GM04504 (cell line): ENCODE measurements at regions not wholly inside any gene's neighbourhood (a gene's known extent, or its start where the extent isn't known, plus 50 kb on each side); places are given as distances from the start of the nearest gene placed in this dataset.
"Not testable (repeated sequence)": the region's sequence is repeated elsewhere in the genome, so short reads cannot be mapped to it uniquely, and the experiment has no call there.

Experiments
- DNase-seq: peaks from one replicate; pipeline ENCODE4 v3.0.0-alpha.2; 2012; ENCODE audit warnings: low read depth

DNA sequence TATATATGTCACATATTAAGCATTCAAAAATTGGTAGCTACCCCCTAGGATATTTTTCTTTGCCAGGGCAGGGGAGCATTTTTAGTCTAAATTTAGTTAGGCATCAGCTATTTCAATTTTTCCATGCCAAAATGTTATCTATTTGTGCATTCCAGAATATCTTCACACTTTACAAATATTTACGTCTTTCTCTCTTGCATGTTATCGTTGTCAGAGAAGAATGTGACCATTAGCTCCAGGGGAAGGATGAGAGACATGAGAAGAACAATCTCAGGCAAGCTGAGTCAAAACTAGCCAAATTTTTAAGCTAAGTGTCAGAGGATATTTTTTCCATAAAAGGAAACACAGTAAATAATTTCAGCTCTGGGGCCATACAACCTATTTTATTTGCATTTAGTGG, 885.0 kb upstream of the EPHA5 start:
- DNase-seq: no peak

DNA sequence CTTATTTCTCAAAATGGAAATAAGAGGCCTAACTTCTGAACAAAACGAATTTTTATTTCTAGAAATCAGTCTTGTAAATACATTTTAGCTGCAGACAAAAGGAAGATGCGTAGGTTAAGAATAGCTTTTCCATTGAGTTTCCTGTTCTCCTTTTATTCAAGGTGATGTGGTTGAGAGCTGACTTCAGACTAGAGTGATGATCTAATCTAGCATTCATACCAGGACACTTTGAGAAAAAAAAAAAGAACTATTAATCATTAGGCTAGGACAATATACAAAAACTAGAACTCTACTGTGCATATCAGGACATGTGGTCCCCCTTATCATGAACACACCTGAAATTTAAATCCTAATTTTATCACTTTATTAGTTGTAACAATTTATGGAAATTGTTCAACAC, 884.5 kb upstream of the EPHA5 start:
- DNase-seq: no peak

DNA sequence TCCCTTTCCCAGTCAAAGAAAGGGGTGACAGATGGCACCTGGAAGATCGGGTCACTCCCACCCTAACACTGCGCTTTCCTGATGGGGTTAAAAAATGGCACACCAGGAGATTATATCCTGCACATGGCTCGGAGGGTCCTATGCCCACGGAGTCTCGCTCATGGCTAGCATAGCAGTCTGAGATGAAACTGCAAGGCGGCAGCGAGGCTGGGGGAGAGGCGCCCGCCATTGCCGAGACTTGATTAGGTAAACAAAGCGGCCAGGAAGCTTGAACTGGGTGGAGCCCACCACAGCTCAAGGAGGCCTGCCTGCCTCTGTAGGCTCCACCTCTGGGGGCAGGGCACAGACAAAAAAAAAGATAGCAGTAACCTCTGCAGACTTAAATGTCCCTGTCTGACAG, 875.0 kb upstream of the EPHA5 start:
- not testable (repeated sequence) for DNase-seq

DNA sequence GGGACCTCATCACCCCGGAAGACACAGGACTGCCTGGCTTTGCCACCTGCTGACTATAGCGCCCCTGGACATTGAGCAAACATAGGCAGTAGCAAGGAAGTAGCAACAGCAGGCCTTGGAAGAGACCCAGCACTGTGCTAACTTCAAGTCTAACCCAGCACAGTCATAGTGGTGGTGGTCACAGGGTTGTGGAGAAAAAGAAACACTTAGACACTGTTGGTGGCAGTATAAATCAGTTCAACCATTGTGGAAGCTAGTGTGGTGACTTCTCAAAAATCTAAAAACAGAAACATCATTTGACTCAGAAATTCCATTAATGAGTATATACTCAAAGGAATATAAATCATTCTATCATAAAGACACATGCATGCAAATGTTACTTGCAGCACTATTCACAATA, 874.0 kb upstream of the EPHA5 start:
- DNase-seq: no peak

DNA sequence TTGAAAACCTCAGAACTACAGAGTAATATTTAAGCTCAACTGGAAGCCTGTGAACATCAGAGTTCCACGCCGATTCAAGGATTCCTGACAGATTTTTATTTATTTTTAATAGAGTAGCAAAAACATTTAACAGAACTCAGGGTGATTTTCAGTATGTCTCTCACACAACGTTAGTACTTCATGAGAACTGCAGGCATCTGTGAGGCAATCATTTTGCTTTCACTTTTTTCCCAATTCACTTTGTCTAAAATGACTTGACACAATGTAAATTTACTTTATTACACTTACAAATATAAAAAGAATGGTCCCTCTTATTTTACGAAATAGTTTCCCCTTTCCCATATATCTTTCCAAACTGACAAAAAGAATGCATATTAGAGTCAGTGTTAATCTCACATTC, 869.5 kb upstream of the EPHA5 start:
- no peak for DNase-seq

DNA sequence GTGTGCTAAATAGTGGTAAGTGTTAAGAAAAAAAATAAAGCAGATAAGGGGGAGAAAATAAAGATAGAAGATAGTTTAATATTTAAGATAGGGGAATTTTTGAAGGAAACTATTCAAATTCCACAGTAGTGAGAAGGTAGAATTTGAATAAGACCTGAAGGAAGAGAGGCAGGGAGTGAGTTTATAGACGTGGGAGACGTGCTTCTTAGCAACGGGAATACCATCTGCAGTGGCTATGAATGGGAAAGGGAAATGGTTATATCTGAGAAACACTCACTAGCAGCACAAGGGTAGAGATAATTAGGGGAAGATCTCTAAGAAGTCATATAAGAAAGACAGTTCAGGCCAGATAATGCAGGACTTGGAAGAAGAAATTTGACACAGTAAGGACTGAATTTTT, 854.5 kb upstream of the EPHA5 start:
- DNase-seq: no peak

DNA sequence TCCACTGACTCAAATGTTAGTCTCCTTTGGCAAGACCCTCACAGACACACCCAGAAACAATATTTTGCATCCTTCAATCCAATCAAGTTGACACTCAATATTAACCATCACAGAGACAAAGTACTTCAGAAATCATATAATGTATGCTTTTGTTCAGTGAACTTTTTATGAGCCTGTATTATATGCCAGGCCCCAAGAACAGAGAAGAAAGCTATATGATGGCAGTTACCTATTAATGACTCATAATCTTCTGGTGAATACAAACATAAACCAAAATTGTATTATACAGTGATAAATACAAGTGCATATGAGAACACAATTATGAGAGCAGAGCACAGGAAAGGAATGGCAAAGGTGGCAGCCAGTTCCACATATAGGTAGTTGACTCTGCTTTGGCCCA, 852.0 kb upstream of the EPHA5 start:
- DNase-seq: no peak

DNA sequence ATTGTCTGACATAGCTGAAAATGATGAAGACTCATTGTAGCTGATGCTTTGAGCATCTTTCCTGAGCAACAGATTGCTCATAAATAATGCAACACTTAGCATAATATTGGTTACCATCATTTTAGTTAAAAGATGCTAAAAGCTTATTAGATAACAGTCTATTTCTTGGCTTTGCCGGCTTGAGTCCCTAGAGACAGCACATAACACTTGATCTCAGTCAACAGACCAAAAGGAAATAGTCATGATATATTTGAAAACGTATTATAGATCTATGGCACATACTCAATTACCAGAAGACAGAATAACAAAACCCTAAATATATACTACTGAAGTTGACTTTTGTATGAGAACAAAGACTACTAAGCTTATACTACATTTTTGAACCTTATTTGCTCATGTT, 846.7 kb upstream of the EPHA5 start:
- no peak for DNase-seq

DNA sequence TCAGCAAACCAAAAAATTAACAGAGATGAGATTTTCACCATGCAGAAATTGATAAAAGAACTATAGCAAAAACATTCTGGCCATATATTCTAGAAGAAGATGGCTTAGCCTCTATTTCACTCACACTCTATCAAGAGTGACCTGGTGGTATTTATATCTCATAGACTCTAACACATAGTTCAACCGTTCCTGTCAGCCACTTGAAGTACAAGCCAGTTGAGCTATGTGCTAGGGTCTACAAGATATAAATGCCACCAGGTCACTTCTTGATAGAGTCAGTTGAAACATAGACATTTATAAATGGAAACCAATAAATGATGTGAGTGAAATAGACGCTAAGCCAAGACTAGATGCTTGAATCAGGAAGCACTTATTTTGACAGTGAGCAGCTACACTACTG, 836.7 kb upstream of the EPHA5 start:
- DNase-seq: no peak

DNA sequence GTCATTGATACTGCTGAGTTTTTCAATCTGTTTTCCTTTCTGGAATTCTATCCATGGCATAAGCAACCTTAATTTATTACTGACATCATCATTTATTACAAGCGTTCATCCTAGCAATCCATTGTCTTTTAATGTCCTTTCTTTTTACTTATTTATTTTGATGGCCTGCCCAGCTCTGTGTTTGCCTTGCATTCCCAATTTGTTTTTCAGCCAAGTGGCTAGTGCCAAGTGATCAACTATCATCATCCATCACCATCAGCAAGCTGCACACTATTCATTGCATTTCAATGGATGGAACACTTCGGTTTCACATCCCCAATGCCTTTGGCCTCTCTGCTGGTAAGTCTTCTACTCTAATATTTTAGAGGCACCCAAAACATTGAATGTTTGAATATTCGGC, 831.7 kb upstream of the EPHA5 start:
- DNase-seq: no peak

DNA sequence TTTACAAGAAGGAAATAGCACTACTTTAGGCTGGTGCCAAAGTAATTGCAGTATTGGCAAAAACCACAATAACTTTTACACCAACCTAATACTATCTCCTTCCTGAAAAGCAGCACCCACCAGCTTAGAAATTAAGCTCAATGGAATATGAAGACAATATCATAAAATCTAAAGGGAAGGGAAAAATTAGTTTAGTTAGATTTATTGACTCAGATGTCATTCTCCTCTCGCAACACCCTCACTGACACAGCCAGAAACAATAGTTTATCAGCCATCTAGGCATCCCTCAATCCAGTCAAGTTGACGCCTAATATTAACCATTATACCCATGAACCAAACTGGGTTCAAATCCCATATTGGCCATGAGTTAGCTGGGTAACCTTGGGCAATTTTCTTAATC, 820.4 kb upstream of the EPHA5 start:
- no peak for DNase-seq

DNA sequence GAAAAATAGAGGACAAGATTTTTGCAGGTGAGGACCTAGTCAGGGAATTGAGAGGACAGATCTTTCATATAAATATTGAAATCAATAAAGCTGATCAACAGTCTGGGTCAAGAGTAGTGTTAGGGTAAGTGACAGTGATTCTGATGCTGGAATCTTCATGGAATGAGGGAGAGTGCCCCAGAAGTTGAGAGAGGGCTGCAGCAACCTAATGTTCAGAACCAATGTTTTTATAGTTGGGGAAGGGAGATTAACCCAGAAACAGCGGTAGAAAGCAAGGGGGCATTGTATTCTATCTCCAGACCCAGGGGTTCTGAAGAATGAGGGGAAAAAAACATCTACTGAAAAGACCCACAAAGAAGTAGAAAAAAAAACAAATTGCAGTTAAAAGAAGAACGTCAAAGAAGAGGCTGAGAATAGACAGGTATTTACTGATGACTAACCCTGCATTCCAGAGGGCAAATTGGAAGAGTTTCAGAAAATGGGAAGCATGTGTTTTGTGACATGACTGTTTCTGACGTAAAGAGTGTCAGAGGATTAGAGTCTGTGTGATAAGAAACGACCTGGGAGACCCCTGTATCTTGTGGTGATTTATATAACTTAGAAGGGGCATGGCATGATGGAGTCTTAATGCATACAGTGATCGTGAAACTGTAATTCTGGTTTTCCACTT, 819.6 kb upstream of the EPHA5 start:
- DNase-seq: no peak

DNA sequence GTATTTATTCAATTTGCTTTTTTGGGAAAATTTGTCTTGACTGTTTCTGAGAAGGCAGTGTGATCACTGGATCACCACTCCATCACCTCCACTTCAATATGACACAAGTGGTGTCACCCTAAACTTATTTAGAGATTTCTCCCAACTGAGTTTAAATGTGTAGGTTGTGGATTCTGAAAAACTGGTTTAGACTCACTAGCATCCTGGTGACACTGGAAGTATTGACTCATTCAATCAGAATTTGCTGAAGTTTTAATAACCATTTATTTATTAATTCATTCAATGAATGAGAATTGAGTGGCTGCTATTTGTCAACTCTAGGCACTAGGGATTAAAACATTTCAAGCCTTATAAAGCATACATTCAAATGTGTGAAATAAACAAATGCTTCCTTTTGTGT, 819.1 kb upstream of the EPHA5 start:
- DNase-seq: no peak

DNA sequence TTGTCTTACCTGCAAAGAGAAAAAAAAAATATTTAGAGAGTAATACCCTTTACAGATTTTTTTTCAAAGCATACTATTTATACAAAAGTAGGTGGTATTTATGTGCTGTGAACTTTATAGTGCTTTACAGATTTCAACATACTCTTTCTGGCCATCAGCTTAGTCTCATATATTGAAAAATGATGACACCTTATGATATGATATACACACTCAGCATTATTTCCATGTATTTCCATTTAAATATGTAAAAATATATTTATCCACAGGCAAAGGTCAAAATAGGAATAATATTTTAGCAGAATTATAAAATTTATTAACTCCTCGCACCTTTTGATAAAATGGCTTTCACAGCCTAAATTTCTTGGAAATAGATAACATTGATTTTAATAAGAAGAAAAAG, 815.8 kb upstream of the EPHA5 start:
- DNase-seq: no peak

DNA sequence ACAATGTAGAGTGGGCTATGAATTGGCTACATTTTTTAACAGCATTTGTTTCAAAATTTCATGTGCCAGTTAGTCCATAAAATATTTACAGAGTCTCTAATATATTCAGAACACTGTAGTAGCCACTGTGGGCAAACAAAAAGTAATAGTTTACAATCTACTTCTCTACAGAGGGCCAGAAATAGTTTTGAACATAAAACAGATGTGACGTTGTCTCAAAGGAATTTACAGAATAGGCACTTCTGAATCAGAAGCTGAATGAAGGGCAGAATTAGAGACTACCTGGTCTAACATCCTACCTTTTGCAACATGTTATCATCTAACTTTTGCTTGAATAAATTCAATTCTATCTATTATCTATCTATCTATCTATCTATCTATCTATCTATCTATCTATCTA, 811.9 kb upstream of the EPHA5 start:
- no peak for DNase-seq

DNA sequence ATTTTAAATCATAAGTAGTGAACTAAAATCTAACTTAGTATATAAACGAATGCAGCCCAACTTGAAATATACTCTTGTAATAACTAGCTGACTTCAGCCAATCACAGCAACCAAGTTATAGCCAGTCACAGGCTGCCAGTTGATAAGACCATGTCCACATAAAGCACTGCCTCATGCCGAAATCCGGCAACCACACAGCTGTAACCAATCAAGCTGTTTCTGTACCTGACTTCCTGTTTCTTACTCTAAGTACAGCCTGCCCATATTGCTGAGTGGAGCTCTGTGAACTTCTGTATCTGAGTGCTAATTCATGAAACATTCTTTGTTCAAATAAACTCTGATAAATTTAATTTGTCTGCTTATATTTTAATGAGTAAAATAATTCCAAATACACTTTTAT, 805.3 kb upstream of the EPHA5 start:
- no peak for DNase-seq

DNA sequence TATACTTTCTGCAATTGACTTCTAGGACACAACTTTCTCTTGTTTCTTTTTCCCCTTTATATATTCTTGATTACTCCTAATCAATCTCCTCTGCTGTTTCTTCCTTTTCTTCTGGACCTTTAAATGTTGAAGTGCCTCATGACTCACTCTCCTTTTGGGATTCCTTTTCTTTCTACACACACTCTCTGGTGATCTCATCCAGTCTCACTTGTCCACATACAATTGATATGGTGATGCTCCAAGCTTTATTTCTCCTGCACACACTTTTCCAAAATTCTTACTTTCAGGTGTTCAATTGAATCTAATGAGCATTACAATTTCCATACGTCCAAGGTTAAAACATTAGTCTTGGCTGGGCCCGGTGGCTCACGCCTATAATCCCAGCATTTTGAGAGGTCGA, 794.8 kb upstream of the EPHA5 start:
- no peak for DNase-seq

DNA sequence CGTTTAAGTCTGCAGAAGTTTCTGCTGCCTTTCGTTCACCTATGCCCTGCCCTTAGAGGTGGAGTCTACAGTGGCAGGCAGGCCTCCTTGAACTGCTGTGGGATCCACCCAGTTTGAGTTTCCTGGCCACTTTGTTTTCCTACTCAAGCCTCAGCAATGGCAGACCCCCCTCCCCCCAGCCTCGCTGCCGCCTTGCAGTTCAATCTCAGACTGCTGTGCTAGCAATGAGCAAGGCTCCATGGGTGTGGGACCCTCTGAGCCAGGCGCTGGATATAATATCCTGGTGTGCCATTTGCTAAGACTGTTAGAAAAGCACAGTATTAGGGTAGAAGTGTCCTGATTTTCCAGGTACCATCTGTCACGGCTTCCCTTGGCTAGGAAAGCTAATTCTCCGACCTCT, 792.6 kb upstream of the EPHA5 start:
- DNase-seq: not testable (repeated sequence)

DNA sequence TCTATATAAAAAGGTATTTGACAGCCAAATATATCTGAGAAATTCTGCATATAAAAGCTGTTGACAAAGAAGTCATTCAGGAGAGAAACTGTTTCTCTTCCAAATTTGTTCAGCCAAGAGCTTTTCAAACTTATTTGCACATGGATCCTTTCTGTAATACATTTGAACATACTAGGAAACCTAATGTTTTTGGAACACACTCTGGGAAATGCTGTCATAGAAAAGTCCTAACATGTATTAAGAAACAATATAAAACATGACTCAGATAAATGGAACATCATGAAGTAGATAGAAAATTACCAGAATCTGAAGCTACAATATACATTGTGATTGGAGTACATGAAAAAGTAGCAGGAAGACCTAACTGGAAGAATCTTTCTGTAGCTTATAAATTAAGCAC, 781.5 kb upstream of the EPHA5 start:
- DNase-seq: no peak

DNA sequence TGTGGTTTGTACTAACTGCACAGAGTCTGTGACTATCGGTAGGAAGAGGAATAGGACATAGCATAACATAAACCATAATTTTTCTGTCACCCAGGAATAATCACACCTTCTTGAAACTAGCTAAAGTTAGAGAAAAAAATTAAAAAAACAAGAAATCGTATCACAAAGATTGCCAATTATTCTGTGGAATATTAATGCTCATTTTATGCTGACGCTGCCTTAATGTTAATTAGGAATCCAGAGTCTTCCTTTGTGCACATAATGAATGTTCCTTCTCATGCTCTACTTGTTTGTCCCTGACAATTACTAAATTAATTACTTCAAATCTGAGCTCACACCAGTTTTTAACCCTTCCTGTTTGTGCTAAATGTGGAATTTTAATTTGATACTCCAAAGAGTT, 772.7 kb upstream of the EPHA5 start:
- DNase-seq: no peak

DNA sequence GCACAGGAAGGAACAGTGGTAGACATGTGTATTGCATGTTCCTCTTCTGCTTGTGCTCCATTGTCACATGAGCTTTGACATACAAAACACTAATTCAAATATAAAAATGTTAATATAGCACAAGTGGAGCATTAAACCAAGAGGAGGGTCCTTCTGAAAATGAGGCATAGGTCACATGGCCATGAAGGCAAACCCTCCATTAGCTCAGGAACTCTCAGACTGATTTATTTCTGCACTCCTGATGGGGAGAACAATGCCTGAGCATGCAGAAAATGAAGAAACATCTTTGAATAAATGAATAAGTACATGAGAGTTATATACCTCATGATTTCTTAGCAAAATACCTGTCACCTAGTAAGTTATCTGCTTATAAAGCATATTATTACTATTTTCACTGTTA, 769.2 kb upstream of the EPHA5 start:
- DNase-seq: no peak

DNA sequence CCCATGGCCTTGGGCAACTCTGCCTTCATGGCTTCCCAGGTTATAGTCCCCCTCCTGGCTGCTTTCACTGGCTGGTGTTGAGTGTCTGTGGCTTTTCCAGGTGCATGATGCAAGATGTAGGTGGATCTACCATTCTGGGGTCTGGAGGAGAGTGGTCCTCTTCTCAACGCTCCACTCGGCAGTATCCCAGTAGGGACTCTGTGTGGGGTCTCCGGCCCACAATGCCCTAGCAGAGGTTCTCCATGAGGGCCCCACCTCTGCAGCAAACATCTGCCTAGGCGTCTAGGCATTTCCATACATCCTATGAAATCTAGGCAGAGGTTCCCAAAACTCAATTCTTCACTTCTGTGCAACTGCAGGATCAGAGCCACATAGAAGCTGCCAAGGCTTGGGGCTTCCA, 763.4 kb upstream of the EPHA5 start:
- DNase-seq: no peak

DNA sequence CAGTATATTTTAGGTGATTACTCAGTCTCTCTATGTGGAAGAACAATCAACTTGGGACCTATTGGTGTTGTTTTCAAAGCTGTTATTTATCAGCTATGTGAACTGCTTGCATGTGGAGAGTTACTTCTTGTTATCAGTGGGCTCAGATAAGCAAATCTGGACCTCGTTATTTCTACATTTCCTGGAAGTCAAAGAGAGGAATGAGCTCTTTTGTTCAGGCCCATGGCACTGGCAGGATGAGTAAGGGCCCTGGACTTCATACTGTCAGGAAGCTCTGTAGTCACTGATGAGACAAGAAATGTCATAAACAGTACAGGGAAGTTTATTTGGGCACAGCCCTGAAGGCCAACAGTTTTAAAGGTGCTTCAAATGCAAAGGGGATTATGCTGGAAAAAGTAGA, 760.6 kb upstream of the EPHA5 start:
- no peak for DNase-seq

DNA sequence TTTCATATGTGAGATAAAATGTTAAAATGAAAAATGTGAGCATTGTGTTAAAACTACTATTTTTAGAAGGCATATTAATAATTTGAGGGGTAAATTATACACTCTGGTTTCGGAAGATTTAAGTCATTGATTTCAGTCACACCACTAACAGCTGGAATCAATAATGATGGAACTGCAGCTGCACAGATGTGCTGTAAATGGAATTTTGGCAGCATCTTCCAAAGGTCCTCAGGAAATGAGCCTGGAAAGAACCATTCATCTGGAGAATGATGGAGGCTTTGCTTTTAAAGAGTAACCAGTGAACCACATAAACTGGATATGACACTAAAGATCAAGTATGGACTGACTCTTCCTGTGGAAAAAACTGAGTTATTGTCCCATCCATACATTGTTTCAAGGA, 759.0 kb upstream of the EPHA5 start:
- DNase-seq: no peak

DNA sequence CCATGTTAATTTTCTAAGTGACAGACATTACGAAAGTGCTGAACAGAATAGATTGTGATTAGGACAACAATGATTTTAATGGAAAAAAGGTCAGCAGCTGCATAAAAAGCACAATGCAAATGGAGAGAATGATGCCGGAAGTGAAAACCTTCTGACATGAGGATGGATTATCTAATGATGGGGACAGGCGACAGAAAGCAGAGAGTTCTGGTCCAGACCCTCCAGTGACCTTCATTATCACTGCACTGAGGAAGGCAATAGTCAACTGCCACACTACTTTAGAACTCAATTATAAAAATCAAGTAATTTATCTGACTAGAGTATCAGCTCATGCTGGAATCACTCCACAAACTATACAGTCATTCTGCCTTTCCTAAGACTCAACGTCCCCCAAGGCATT, 746.1 kb upstream of the EPHA5 start:
- no peak for DNase-seq
